Peyer's patch (tissue), 4 donors: ENCODE measurements at regions not wholly inside any gene's neighbourhood (a gene's known extent, or its start where the extent isn't known, plus 50 kb on each side); places are given as distances from the start of the nearest gene placed in this dataset.

Experiments
- DNase-seq, 3 donors: peaks; one replicate each; pipeline ENCODE4 v3.0.0-alpha.2; 2017 to 2019
- H3K27ac ChIP-seq, 4 donors: fragments of 200-600 bp; sonication (generic); one replicate each; pipeline ENCODE4 v1.5.1; 2016 to 2019
- H3K27me3 ChIP-seq, 2 donors: fragments of 200-600 bp; sonication (generic); one replicate each; pipeline ENCODE4 v1.5.1; 2019
- H3K36me3 ChIP-seq, 3 donors: fragments of 200-600 bp; sonication (generic); one replicate each; pipeline ENCODE4 v1.5.1; 2016 to 2019
- H3K4me1 ChIP-seq, 4 donors: fragments of 200-600 bp; sonication (generic); one replicate each; pipeline ENCODE4 v1.5.1; 2016 to 2019
- H3K4me3 ChIP-seq, 4 donors: fragments of 200-600 bp; sonication (generic); 1 replicate in 3 of 4; 2 replicates in 1 of 4; pipeline ENCODE4 v1.5.1; 2016 to 2019; ENCODE audit warnings: mild to moderate bottlenecking in 1 of 4
- H3K9me3 ChIP-seq, 4 donors: fragments of 200-600 bp; sonication (generic); one replicate each; pipeline ENCODE4 v1.5.1; 2016 to 2019; ENCODE audit warnings: mild to moderate bottlenecking in 1 of 4
- POLR2A ChIP-seq, 2 donors: fragments of 450-650 bp; IDR thresholded peaks; one replicate each; pipeline ENCODE4 v1.5.1; 2017; ENCODE audit warnings: antibody characterized with exemption in 2 of 2, mild to moderate bottlenecking in 2 of 2, moderate library complexity in 2 of 2
- TF ChIP-seq, protein P1 (sequence below), 6 experiments: fragments of 450-650 bp in 4 of 6; fragments of 200-600 bp in 2 of 6; sonication (generic) in 1 of 6; IDR thresholded peaks; one replicate each; pipeline ENCODE4 v1.5.1; 2017 to 2019; ENCODE audit warnings: antibody characterized with exemption in 6 of 6, mild to moderate bottlenecking in 3 of 6, moderate library complexity in 1 of 6

DNA sequence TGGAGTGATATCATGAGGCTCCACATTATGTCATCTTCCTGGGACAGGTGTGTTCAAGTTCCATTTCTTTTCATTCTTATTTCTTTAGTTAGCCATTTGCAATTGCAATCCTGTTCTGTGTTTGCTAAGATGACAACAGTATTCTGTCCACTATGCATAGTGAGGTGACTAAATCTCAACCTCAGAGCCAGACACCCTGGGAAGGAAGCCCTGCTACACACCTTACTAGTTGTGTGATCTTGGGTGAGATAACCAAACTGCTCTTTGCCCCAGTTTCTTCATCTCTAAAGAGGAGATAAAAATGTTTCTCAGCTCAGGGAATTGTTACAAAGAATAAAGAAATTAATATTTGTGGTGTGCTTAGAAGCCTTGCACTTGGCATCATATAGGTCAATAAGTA lies 215.1 kb upstream of the RPS23 start:
- Histone ChIP-seq H3K36me3 (no peaks in the 10 kb centered on the region), H3K4me1 (peaks cover 0 to 4% (median 0%) of the 10 kb centered on the region in 4 donors), H3K27me3 (no peaks in the 10 kb centered on the region), H3K9me3 (no peaks in the 10 kb centered on the region), H3K4me3 (no peak overlapping the region), H3K27ac (no peak overlapping the region)
- DNase-seq: no peak
- no peak for TF ChIP-seq POLR2A (IDR thresholded peaks at IDR 0.05)
- TF ChIP-seq, protein P1, sequence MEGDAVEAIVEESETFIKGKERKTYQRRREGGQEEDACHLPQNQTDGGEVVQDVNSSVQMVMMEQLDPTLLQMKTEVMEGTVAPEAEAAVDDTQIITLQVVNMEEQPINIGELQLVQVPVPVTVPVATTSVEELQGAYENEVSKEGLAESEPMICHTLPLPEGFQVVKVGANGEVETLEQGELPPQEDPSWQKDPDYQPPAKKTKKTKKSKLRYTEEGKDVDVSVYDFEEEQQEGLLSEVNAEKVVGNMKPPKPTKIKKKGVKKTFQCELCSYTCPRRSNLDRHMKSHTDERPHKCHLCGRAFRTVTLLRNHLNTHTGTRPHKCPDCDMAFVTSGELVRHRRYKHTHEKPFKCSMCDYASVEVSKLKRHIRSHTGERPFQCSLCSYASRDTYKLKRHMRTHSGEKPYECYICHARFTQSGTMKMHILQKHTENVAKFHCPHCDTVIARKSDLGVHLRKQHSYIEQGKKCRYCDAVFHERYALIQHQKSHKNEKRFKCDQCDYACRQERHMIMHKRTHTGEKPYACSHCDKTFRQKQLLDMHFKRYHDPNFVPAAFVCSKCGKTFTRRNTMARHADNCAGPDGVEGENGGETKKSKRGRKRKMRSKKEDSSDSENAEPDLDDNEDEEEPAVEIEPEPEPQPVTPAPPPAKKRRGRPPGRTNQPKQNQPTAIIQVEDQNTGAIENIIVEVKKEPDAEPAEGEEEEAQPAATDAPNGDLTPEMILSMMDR (IDR thresholded peaks at IDR 0.05): no peak

- H3K4me1 ChIP-seq: peaks cover 0 to 4% (median 0%) of the 10 kb centered on the region in 4 donors
- H3K27ac ChIP-seq: no peak overlapping the region
- TF ChIP-seq, protein P1 (IDR thresholded peaks at IDR 0.05): no peak
- TF ChIP-seq POLR2A (IDR thresholded peaks at IDR 0.05): no peak
- no peaks in the 10 kb centered on the region for H3K36me3 ChIP-seq
- no peaks in the 10 kb centered on the region for H3K27me3 ChIP-seq
- no peak for DNase-seq
- no peak overlapping the region for H3K4me3 ChIP-seq
- H3K9me3 ChIP-seq: no peaks in the 10 kb centered on the region
These were observed 213.2 kb upstream of the RPS23 start for GRCh38 chr5:82491397-82491796.

- Histone ChIP-seq H3K36me3 (no peaks in the 10 kb centered on the region), H3K27me3 (no peaks in the 10 kb centered on the region), H3K4me3 (no peak overlapping the region), H3K27ac (no peak overlapping the region), H3K9me3 (no peaks in the 10 kb centered on the region), H3K4me1 (peaks cover 0 to 4% (median 0%) of the 10 kb centered on the region in 4 donors)
- no peak for DNase-seq
- TF ChIP-seq, protein P1 (IDR thresholded peaks at IDR 0.05): no peak
- TF ChIP-seq POLR2A (IDR thresholded peaks at IDR 0.05): no peak
These were observed 211.5 kb upstream of the RPS23 start for GRCh38 chr5:82489683-82490082.

GRCh38 chr5:82487131-82487530 lies 209.0 kb upstream of the RPS23 start:
- Histone ChIP-seq H3K4me1 (peaks cover 0 to 4% (median 0%) of the 10 kb centered on the region in 4 donors), H3K36me3 (no peaks in the 10 kb centered on the region), H3K27me3 (no peaks in the 10 kb centered on the region), H3K9me3 (no peaks in the 10 kb centered on the region), H3K27ac (no peak overlapping the region), H3K4me3 (no peak overlapping the region)
- DNase-seq: no peak
- TF ChIP-seq, protein P1 (IDR thresholded peaks at IDR 0.05): no peak
- TF ChIP-seq POLR2A (IDR thresholded peaks at IDR 0.05): no peak

DNA sequence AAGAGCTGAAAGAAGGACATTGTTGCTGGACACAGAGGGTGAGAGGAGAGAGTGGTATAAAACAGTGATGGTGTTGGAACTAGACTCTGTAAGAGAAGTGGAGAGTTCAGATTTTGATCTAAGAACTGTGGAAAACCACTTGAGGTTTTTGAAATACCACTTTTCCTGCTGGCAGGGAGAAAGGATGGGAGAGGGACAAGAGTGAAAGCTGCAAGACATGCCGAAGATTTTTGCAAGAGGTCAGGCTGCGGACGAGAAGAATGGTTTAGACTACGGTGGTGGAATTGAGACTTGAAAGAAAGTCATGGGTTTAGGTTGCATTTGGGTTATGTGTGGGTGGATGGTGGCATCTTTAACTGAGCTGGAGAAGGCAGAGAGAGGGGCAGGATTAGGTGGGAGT lies 202.2 kb upstream of the RPS23 start:
- no peaks in the 10 kb centered on the region for H3K4me1 ChIP-seq
- H3K27ac ChIP-seq: no peak overlapping the region
- TF ChIP-seq, protein P1 (IDR thresholded peaks at IDR 0.05): no peak
- TF ChIP-seq POLR2A (IDR thresholded peaks at IDR 0.05): no peak
- H3K4me3 ChIP-seq: no peak overlapping the region
- no peaks in the 10 kb centered on the region for H3K27me3 ChIP-seq
- H3K9me3 ChIP-seq: no peaks in the 10 kb centered on the region
- no peaks in the 10 kb centered on the region for H3K36me3 ChIP-seq
- DNase-seq: no peak

DNA sequence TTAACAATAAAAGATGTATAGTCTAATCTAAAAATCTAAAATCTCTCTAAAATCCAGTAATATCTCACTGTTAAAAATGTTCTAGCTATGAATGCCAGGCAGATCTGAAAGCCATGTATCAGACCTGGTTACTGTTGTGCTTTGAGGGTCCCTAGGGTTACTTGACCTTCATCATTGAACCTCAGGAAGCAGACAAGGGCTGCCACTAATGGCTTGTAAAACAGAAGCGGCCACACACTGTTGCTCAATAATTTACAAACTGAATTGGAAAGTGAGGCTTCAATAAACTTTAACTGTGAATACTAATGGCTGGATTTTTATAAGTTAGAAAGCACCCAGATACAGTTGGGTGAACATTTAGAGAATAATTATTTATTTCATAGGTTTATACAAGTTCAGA lies 198.0 kb upstream of the RPS23 start:
- Histone ChIP-seq H3K4me1 (no peaks in the 10 kb centered on the region), H3K36me3 (no peaks in the 10 kb centered on the region), H3K27ac (no peak overlapping the region), H3K9me3 (no peaks in the 10 kb centered on the region), H3K4me3 (no peak overlapping the region), H3K27me3 (no peaks in the 10 kb centered on the region)
- TF ChIP-seq POLR2A (IDR thresholded peaks at IDR 0.05): no peak
- TF ChIP-seq, protein P1 (IDR thresholded peaks at IDR 0.05): no peak
- DNase-seq: no peak
